OCI-LY3 (cell line): ENCODE measurements at regions not wholly inside any gene's neighbourhood (a gene's known extent, or its start where the extent isn't known, plus 50 kb on each side); places are given as distances from the start of the nearest gene placed in this dataset.
A peak's percentile ranks its signal among the peaks of the same experiment; 100 is the strongest.

Experiments used
- H2AFZ ChIP-seq: fragments of 200-600, 300-600 bp; shearing (Covaris generic); 2 replicates; pipeline ENCODE4 v1.6.0; 2014; ENCODE audit warnings: antibody characterized with exemption, low read depth, low read length
- H3K27ac ChIP-seq: fragments of 200-600, 300-600 bp; sonication (generic); 2 replicates; pipeline ENCODE4 v1.5.1; 2014; ENCODE audit warnings: mild to moderate bottlenecking, low read length, moderate library complexity, mixed read lengths
- H3K27me3 ChIP-seq: fragments of 200-600, 300-600 bp; sonication (generic); 2 replicates; pipeline ENCODE4 v1.6.1; 2014; ENCODE audit warnings: low read depth, low read length, mixed read lengths
- H3K36me3 ChIP-seq: fragments of 200-600, 300-600 bp; sonication (generic); replicated peaks from 2 replicates; pipeline ENCODE3; 2014; ENCODE audit warnings: low read depth, low read length, mixed read lengths
- H3K4me1 ChIP-seq: fragments of 300-600, 200-600 bp; sonication (generic); 2 replicates; pipeline ENCODE4 v1.6.1; 2014; ENCODE audit warnings: low read length, mixed read lengths
- H3K4me2 ChIP-seq: fragments of 200-600, 300-600 bp; sonication (generic); 2 replicates; pipeline ENCODE4 v1.6.1; 2014; ENCODE audit warnings: low read length, mixed read lengths
- H3K4me3 ChIP-seq: fragments of 300-600, 200-600 bp; sonication (generic); 2 replicates; pipeline ENCODE4 v1.5.1; 2014; ENCODE audit warnings: antibody characterized with exemption, mild to moderate bottlenecking, low read length, moderate library complexity
- H3K79me2 ChIP-seq: fragments of 300-600, 200-600 bp; shearing (Covaris generic); 2 replicates; pipeline ENCODE4 v1.6.1; 2014; ENCODE audit warnings: mild to moderate bottlenecking, low read length, mixed read lengths
- H3K9ac ChIP-seq: fragments of 300-600, 200-600 bp; shearing (Covaris generic); 2 replicates; pipeline ENCODE4 v1.6.0; 2014; ENCODE audit warnings: mild to moderate bottlenecking, low read length, moderate library complexity
- H3K9me3 ChIP-seq: fragments of 200-600, 300-600 bp; shearing (Covaris generic); 2 replicates; pipeline ENCODE4 v1.6.1; 2014; ENCODE audit warnings: low read length, mixed read lengths; ENCODE audit not compliant: insufficient read depth
- H4K20me1 ChIP-seq: fragments of 200-600, 300-600 bp; sonication (generic); 2 replicates; pipeline ENCODE4 v1.6.1; 2016; ENCODE audit warnings: low read length, mixed read lengths; ENCODE audit not compliant: insufficient read depth
- EZH2phosphoT487 ChIP-seq: fragments of 200-600 bp; shearing (Covaris generic); IDR thresholded peaks from 2 replicates; pipeline ENCODE4 v1.6.1; 2018; ENCODE audit warnings: antibody characterized with exemption, mixed run types, low read depth
- TF ChIP-seq, protein P1 (sequence below): fragments of 200-600, 300-600 bp; sonication (generic); IDR thresholded peaks from 2 replicates; pipeline ENCODE4 v1.5.1; 2014; ENCODE audit warnings: antibody characterized with exemption, low read length, low read depth

DNA sequence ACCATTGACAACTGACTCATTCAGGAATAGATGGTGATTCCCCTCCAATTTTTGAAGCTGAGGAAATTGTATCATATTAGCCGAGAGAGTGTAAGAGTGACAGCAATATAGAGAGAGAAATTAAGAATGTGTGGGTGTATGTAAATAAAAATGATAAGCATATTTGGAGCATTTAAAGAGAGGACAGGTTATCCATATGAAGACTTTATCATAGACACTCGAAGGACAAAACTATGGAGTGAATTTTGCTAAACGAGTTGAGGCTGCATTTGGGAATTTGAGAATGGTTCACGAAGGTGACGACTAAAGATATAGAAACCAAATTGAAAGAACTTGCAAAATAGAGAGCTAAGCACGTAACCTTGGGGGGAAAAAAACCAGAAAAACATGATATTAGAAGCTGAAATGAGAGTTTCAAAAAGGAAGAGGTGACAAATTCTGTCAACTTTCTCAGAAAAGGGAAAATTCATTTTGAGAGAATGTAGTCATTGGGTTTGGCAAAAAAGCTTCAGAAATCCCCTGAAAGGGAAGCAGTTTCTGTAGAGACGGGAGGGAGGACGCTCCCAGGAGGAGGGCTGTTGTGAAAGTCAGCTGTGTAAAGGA, 129.7 kb downstream of the KCNJ2 start:
- no peaks in the 10 kb centered on the region for H3K27me3 ChIP-seq
- H3K36me3 ChIP-seq = peaks cover 38% of the 10 kb centered on the region
- peaks cover 16% of the 10 kb centered on the region for H3K9me3 ChIP-seq
- H3K4me3 ChIP-seq = peak overlapping the region; percentile 62
- H3K9ac ChIP-seq = peak overlapping the region; percentile 65
- peak overlapping the region; percentile 80 for H3K4me2 ChIP-seq
- TF ChIP-seq EZH2phosphoT487 = no peak
- TF ChIP-seq, protein P1, sequence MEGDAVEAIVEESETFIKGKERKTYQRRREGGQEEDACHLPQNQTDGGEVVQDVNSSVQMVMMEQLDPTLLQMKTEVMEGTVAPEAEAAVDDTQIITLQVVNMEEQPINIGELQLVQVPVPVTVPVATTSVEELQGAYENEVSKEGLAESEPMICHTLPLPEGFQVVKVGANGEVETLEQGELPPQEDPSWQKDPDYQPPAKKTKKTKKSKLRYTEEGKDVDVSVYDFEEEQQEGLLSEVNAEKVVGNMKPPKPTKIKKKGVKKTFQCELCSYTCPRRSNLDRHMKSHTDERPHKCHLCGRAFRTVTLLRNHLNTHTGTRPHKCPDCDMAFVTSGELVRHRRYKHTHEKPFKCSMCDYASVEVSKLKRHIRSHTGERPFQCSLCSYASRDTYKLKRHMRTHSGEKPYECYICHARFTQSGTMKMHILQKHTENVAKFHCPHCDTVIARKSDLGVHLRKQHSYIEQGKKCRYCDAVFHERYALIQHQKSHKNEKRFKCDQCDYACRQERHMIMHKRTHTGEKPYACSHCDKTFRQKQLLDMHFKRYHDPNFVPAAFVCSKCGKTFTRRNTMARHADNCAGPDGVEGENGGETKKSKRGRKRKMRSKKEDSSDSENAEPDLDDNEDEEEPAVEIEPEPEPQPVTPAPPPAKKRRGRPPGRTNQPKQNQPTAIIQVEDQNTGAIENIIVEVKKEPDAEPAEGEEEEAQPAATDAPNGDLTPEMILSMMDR = no peak
- peak overlapping the region; percentile 97 for H3K27ac ChIP-seq
- no peak overlapping the region for H2AFZ ChIP-seq
- H4K20me1 ChIP-seq = no peaks in the 10 kb centered on the region
- no peaks in the 10 kb centered on the region for H3K79me2 ChIP-seq
- peaks cover 39% of the 10 kb centered on the region for H3K4me1 ChIP-seq

DNA sequence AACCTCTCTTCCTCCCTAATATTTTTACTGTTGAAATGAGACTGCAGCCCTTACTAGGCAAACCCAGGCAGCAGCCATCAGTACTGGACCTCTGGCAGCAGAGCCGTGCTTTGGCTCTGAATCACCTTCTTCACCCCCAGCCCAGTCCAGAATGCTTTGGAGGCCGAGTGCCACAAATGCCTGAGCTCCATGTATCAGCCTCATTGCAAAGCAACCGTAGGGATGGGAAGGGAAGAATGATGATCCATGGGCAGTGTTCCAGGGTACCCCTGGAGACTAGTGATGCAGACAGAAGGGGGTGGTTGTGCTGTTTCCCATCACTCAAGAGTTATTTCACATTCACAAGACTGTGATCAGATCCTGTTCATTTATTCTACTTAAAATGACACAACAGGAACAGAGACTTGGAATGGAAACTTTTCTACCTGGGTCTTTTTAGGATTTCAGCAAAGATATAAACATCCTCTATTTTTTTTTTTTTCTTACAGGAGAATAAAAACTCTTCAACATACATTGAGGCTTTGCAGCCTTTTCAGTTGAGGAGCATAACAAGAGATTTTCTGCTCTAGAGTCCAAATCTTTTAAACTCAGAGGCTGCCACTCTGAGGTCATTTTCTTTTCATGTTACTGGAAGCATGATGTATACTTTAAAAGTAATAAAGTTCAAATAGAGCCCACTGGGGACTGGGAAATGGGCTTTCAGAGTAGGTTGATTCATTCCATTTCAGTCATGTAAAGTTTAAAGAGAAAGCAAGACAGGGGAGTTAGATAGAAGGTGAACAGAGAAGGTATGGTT, 138.3 kb downstream of the KCNJ2 start:
- H3K4me2 ChIP-seq = no peak overlapping the region
- H3K79me2 ChIP-seq = no peaks in the 10 kb centered on the region
- H4K20me1 ChIP-seq = no peaks in the 10 kb centered on the region
- H2AFZ ChIP-seq = peak overlapping the region; percentile 54; the same call in 1 of the 2 replicates
- H3K27me3 ChIP-seq = no peaks in the 10 kb centered on the region
- no peak overlapping the region for H3K27ac ChIP-seq
- peaks cover 5% of the 10 kb centered on the region; the same call in 1 of the 2 replicates for H3K9me3 ChIP-seq
- no peak for TF ChIP-seq EZH2phosphoT487
- TF ChIP-seq, protein P1 = no peak
- H3K4me1 ChIP-seq = peaks cover 28% of the 10 kb centered on the region
- H3K36me3 ChIP-seq = peaks cover 2% of the 10 kb centered on the region
- H3K9ac ChIP-seq = no peak overlapping the region
- no peak overlapping the region for H3K4me3 ChIP-seq

DNA sequence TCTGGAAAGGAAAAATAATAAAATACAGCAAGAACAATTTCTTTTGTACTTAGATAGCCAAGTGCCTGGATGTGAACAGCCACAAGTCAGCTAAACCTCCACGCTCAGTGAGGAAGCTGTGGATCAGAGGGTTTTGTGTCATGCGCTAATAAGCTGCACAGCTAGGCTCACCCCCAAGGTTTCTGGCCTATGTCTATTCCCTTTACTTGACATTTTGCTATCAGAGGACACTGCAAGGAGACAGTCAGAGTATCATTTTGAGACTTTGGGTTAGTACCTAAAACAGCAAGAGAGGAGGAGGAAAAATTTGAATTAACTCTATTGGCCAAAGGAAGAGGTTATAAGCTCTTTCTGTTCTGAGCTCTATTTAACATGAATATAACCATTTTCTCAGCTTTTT, 139.3 kb downstream of the KCNJ2 start:
- Histone ChIP-seq H3K27ac (no peak overlapping the region), H3K4me3 (no peak overlapping the region), H4K20me1 (no peaks in the 10 kb centered on the region), H3K9ac (no peak overlapping the region), H3K36me3 (peaks cover 2% of the 10 kb centered on the region), H2AFZ (no peak overlapping the region), H3K4me1 (peaks cover 36% of the 10 kb centered on the region), H3K79me2 (no peaks in the 10 kb centered on the region), H3K27me3 (no peaks in the 10 kb centered on the region), H3K9me3 (no peaks in the 10 kb centered on the region), H3K4me2 (no peak overlapping the region)
- no peak for TF ChIP-seq EZH2phosphoT487
- TF ChIP-seq, protein P1 = no peak

DNA sequence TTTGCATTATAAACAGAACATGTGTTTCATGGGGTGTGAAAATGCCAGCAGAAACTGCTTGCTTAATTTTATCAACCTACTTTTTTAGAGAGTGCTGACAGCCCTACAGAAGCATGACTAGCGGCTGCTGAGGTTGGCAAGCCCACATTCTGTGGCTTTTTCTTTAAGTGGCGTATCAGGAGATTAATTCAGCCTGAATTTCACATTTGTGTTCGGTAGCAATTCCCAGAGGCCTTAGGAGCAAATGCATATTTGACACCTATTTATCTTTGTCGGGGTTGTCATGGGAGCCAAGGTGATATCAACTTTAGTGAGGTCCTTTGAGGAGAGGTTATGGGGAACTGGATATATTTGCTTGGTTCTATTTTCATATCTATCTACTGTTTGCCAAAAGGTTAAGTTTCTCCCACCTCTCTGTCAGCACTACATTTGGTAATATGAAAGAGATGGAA, 140.9 kb downstream of the KCNJ2 start:
- TF ChIP-seq, protein P1 = no peak
- TF ChIP-seq EZH2phosphoT487 = no peak
- H3K4me2 ChIP-seq = no peak overlapping the region

More for the DNA sequence above, 140.9 kb downstream of the KCNJ2 start:
- H4K20me1 ChIP-seq = no peaks in the 10 kb centered on the region
- H3K9me3 ChIP-seq = no peaks in the 10 kb centered on the region
- H3K4me3 ChIP-seq = no peak overlapping the region
- H3K4me1 ChIP-seq = peaks cover 33% of the 10 kb centered on the region
- no peaks in the 10 kb centered on the region for H3K79me2 ChIP-seq
- H2AFZ ChIP-seq = no peak overlapping the region
- H3K27ac ChIP-seq = no peak overlapping the region
- no peaks in the 10 kb centered on the region for H3K27me3 ChIP-seq
- peaks cover 2% of the 10 kb centered on the region for H3K36me3 ChIP-seq
- no peak overlapping the region for H3K9ac ChIP-seq
